NCI-H748 treated with DMSO at 0.1 percent for 48 hours (cell line): ENCODE measurements at regions not wholly inside any gene's neighbourhood (a gene's known extent, or its start where the extent isn't known, plus 50 kb on each side); places are given as distances from the start of the nearest gene placed in this dataset.

Source experiments
- DNase-seq: peaks from one replicate; lab custom pipeline; 2025; lab: John Stamatoyannopoulos, UW

- no peak for DNase-seq
These were observed 55.1 kb downstream of the TMEM174 start for GRCh38 chr5:73228052-73228451.
